Body of pancreas (tissue), 4 donors: ENCODE measurements at regions not wholly inside any gene's neighbourhood (a gene's known extent, or its start where the extent isn't known, plus 50 kb on each side); places are given as distances from the start of the nearest gene placed in this dataset.
"Not testable (repeated sequence)": the region's sequence is repeated elsewhere in the genome, so short reads cannot be mapped to it uniquely, and the experiment has no call there.

Experiments used
- ATAC-seq: fragments of 150-250 bp; one replicate; pipeline ENCODE4 v1.9.1; 2016
- DNase-seq, 4 donors: peaks; one replicate each; pipeline ENCODE4 v3.0.0-alpha.2; 2019
- H3K27ac ChIP-seq, 4 donors: fragments of 200-600 bp; sonication (generic); 1 replicate in 3 of 4; 2 replicates in 1 of 4; pipeline versions ENCODE4 v1.5.1 to v1.6.1; 2016 to 2019; ENCODE audit warnings: mild to moderate bottlenecking in 1 of 4, mixed read lengths in 1 of 4, moderate library complexity in 1 of 4
- H3K27me3 ChIP-seq, 2 donors: fragments of 200-600 bp; sonication (generic); one replicate each; pipeline ENCODE4 v1.6.0; 2016; ENCODE audit warnings: mild to moderate bottlenecking in 1 of 2
- H3K36me3 ChIP-seq, 2 donors: fragments of 200-600 bp; sonication (generic); replicated peaks in 1 of 2; 2 replicates each; pipeline ENCODE4 v1.5.1; 2016; ENCODE audit warnings: low read depth in 2 of 2; ENCODE audit not compliant: insufficient read depth in 1 of 2
- H3K4me1 ChIP-seq: fragments of 200-600 bp; sonication (generic); one replicate; pipeline ENCODE4 v1.6.0; 2016
- H3K4me3 ChIP-seq, 2 donors: fragments of 200-600 bp; sonication (generic); 1 replicate in 1 of 2; 2 replicates in 1 of 2; pipeline ENCODE4 v1.5.1; 2016 to 2019
- H3K9me3 ChIP-seq, 3 donors: fragments of 200-600 bp; sonication (generic); 1 replicate in 2 of 3; 2 replicates in 1 of 3; pipeline ENCODE4 v1.5.1; 2016
- POLR2A ChIP-seq, 3 donors: fragments of 450-650 bp; IDR thresholded peaks; one replicate each; pipeline ENCODE4 v1.6.1; 2016; ENCODE audit warnings: antibody characterized with exemption in 3 of 3, mild to moderate bottlenecking in 2 of 3
- WGBS, 2 donors: methylation state at CpG; one replicate each; pipeline ENCODE4 v1.1.5; 2017; 5-methylcytosine and 5-hydroxymethylcytosine counted together
- intact Hi-C: fragments of 100-400 bp; cut with DNase I; formaldehyde crosslinking; loops from one replicate; pipeline ENCODE4 v1.15.1; 2023
- TF ChIP-seq, protein P1 (sequence below), 7 experiments: fragments of 450-650 bp in 4 of 7; fragments of 200-600 bp in 3 of 7; sonication (generic) in 3 of 7; IDR thresholded peaks; one replicate each; pipeline ENCODE4 v1.5.1; 2016 to 2019; ENCODE audit warnings: antibody characterized with exemption in 7 of 7

- no peak for ATAC-seq
- TF ChIP-seq, protein P1, sequence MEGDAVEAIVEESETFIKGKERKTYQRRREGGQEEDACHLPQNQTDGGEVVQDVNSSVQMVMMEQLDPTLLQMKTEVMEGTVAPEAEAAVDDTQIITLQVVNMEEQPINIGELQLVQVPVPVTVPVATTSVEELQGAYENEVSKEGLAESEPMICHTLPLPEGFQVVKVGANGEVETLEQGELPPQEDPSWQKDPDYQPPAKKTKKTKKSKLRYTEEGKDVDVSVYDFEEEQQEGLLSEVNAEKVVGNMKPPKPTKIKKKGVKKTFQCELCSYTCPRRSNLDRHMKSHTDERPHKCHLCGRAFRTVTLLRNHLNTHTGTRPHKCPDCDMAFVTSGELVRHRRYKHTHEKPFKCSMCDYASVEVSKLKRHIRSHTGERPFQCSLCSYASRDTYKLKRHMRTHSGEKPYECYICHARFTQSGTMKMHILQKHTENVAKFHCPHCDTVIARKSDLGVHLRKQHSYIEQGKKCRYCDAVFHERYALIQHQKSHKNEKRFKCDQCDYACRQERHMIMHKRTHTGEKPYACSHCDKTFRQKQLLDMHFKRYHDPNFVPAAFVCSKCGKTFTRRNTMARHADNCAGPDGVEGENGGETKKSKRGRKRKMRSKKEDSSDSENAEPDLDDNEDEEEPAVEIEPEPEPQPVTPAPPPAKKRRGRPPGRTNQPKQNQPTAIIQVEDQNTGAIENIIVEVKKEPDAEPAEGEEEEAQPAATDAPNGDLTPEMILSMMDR (IDR thresholded peaks at IDR 0.05): no peak
- no peak for TF ChIP-seq POLR2A (IDR thresholded peaks at IDR 0.05)
- Histone ChIP-seq H3K36me3 (no peaks in the 10 kb centered on the region), H3K4me1 (no peaks in the 10 kb centered on the region), H3K27me3 (no peaks in the 10 kb centered on the region), H3K9me3 (no peaks in the 10 kb centered on the region), H3K27ac (no peak overlapping the region), H3K4me3 (no peak overlapping the region)
- intact Hi-C loops: no loop called here
- WGBS, 2 donors: 51 to 54% methylated on average over 3 of the region's 3 CpGs
- no peak for DNase-seq
Measured at GRCh38 chr5:67728326-67728890, 487.1 kb upstream of the PIK3R1 start.

- Histone ChIP-seq H3K27ac (no peak overlapping the region), H3K9me3 (no peaks in the 10 kb centered on the region), H3K36me3 (no peaks in the 10 kb centered on the region), H3K4me1 (no peaks in the 10 kb centered on the region), H3K27me3 (no peaks in the 10 kb centered on the region), H3K4me3 (no peak overlapping the region)
- WGBS, 2 donors: 50 to 61% methylated on average over 1 of the region's 1 CpG
- no peak for DNase-seq
- TF ChIP-seq POLR2A (IDR thresholded peaks at IDR 0.05): no peak
- TF ChIP-seq, protein P1 (IDR thresholded peaks at IDR 0.05): no peak
- ATAC-seq: no peak
- intact Hi-C loops: no loop called here
Measured at GRCh38 chr5:67725604-67726003, 490.0 kb upstream of the PIK3R1 start.

- WGBS, 2 donors: 67 to 75% methylated on average over 4 of the region's 4 CpGs
- Histone ChIP-seq H3K36me3 (no peaks in the 10 kb centered on the region), H3K27me3 (no peaks in the 10 kb centered on the region), H3K27ac (no peak overlapping the region), H3K9me3 (no peaks in the 10 kb centered on the region), H3K4me3 (no peak overlapping the region), H3K4me1 (no peaks in the 10 kb centered on the region)
- no peak for TF ChIP-seq POLR2A (IDR thresholded peaks at IDR 0.05)
- TF ChIP-seq, protein P1 (IDR thresholded peaks at IDR 0.05): no peak
- no peak for DNase-seq
- intact Hi-C loops: no loop called here
- no peak for ATAC-seq
Measured at GRCh38 chr5:67724412-67725135, 491.0 kb upstream of the PIK3R1 start.

- no peak overlapping the region for H3K27ac ChIP-seq
- DNase-seq: no peak
- H3K36me3 ChIP-seq: no peaks in the 10 kb centered on the region
- H3K27me3 ChIP-seq: no peaks in the 10 kb centered on the region
- no peaks in the 10 kb centered on the region for H3K4me1 ChIP-seq
- no peak for ATAC-seq
- intact Hi-C loops: no loop called here
- TF ChIP-seq, protein P1 (IDR thresholded peaks at IDR 0.05): no peak
- no peak for TF ChIP-seq POLR2A (IDR thresholded peaks at IDR 0.05)
- no peak overlapping the region for H3K4me3 ChIP-seq
- H3K9me3 ChIP-seq: no peaks in the 10 kb centered on the region
- 48 to 69% methylated on average over 1 of the region's 1 CpG for WGBS, 2 donors
Measured at GRCh38 chr5:67723873-67724272, 491.7 kb upstream of the PIK3R1 start.

- H3K27me3 ChIP-seq, H3K36me3 ChIP-seq, H3K4me1 ChIP-seq, H3K9me3 ChIP-seq, H3K27ac ChIP-seq, DNase-seq, H3K4me3 ChIP-seq, ATAC-seq, intact Hi-C loops: not testable (repeated sequence)
- WGBS, 2 donors: 54 to 66% methylated on average over 2 of the region's 2 CpGs
Measured at GRCh38 chr5:67722582-67722981, 493.0 kb upstream of the PIK3R1 start.
